C4-2B (cell line): ENCODE measurements at regions not wholly inside any gene's neighbourhood (a gene's known extent, or its start where the extent isn't known, plus 50 kb on each side); places are given as distances from the start of the nearest gene placed in this dataset.

Source experiments
- ZFX ChIP-seq: fragments of 450-650 bp; IDR thresholded peaks from 2 replicates; pipeline ENCODE4 v1.6.1; 2017
- TF ChIP-seq, protein P1 (sequence below): fragments of 450-650 bp; conservative IDR thresholded peaks from 2 replicates; pipeline ENCODE4 v1.5.1; 2017; ENCODE audit warnings: mild to moderate bottlenecking

DNA sequence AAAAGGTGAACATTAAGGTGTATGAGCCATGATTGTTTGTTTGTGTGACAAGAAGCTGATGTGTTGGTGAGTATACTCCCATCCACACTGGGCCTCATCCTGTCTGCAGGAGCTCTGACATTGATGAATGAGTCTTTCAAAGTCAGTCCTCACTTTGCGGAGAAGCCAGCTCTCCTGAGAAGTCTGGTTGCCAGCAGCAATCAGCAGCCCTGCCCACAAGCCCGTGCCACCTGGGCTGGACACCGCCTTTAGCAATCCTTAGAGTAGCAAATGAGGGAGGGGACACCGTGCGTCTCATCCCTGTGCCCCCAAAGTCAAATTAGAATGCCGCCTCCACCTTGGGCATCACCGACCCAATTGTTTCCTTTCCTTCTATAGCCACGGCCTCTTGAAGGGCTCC lies 174.8 kb upstream of the NECTIN1 start:
- TF ChIP-seq, protein P1, sequence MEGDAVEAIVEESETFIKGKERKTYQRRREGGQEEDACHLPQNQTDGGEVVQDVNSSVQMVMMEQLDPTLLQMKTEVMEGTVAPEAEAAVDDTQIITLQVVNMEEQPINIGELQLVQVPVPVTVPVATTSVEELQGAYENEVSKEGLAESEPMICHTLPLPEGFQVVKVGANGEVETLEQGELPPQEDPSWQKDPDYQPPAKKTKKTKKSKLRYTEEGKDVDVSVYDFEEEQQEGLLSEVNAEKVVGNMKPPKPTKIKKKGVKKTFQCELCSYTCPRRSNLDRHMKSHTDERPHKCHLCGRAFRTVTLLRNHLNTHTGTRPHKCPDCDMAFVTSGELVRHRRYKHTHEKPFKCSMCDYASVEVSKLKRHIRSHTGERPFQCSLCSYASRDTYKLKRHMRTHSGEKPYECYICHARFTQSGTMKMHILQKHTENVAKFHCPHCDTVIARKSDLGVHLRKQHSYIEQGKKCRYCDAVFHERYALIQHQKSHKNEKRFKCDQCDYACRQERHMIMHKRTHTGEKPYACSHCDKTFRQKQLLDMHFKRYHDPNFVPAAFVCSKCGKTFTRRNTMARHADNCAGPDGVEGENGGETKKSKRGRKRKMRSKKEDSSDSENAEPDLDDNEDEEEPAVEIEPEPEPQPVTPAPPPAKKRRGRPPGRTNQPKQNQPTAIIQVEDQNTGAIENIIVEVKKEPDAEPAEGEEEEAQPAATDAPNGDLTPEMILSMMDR: no peak
- TF ChIP-seq ZFX: no peak
